ENCODE measurements at regions not wholly inside any gene's neighbourhood (a gene's known extent, or its start where the extent isn't known, plus 50 kb on each side); places are given as distances from the start of the nearest gene placed in this dataset.

DNA sequence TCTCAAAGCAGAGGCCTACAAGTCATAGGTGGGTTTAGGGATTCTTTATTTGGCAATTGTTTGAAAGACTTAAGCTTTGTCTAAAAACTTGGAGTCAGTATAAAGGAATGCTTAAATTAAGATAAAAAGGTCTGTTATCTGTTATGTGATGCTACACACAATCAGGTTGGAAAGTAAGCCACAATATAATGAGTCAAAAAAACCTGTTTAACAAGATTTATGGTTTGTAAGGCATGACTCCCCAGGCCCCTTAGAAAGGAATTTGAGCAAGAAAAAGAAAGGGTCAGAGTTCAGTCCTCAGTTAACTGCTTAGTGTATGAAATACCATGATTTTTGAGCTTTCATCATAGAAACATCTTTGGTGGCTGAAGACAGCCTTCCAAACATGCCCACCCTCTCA lies 66.8 kb upstream of the HMGN3 start:
- peak; percentile 80 for DNase-seq

DNA sequence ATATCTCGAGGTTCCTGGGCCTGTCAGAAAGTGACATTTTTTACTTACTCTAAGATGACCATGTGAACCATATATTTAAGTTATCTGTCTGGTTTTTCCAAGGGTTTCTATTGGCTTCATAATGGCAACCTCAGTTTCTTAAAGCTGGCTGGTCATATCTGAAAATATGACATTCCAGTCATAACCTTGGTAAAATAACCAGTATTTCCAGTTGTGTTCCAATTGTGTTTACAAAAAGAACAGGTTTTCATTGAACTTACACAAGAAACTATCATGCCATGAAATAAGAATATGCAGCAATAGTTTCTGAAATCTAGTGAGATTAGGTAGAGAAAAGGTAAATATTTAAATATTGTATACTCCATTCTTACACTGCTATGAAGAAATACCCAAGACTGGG lies 61.7 kb upstream of the HMGN3 start:
- DNase-seq: no peak

Measured in NCI-H226 (cell line).